ENCODE measurements at regions not wholly inside any gene's neighbourhood (a gene's known extent, or its start where the extent isn't known, plus 50 kb on each side); places are given as distances from the start of the nearest gene placed in this dataset.

- CTCF ChIA-PET (ENCODE audit: partially characterized antibody), result no interaction called here
- no peak for DNase-seq
- Histone ChIP-seq H3K4me3 (ENCODE audit: low read length in 2 of 2) (no peak overlapping the region), H3K36me3 (ENCODE audit: insufficient read depth, low read length) (no peaks in the 10 kb centered on the region), H3K27me3 (ENCODE audit: insufficient read depth, low read length) (no peaks in the 10 kb centered on the region), H3K27ac (ENCODE audit: low read depth, low read length) (no peak overlapping the region), H3K4me1 (ENCODE audit: insufficient read depth, low read length) (no peaks in the 10 kb centered on the region), H3K9me3 (ENCODE audit: control insufficient read depth in 1 of 2, low read length in 2 of 2) (no peaks in the 10 kb centered on the region)
- Mint-ChIP-seq H3K4me3 (no peak overlapping the region), H3K27ac (no peak overlapping the region), H3K9me3 (no peaks in the 10 kb centered on the region), H3K4me1 (no peaks in the 10 kb centered on the region), H3K27me3 (peaks cover 9 to 17% of the 10 kb centered on the region in 2 donors), H3K36me3 (no peaks in the 10 kb centered on the region)
- intact Hi-C loops (cut with micrococcal nuclease), result no loop called here
- POLR2A ChIA-PET (ENCODE audit: partially characterized antibody), result no interaction called here
Measured at GRCh38 chr5:1963941-1964451, 81.3 kb upstream of the IRX4 start.

GRCh38 chr5:1963358-1963757 lies 80.6 kb upstream of the IRX4 start:
- H3K27ac Mint-ChIP-seq, result no peak overlapping the region

DNA sequence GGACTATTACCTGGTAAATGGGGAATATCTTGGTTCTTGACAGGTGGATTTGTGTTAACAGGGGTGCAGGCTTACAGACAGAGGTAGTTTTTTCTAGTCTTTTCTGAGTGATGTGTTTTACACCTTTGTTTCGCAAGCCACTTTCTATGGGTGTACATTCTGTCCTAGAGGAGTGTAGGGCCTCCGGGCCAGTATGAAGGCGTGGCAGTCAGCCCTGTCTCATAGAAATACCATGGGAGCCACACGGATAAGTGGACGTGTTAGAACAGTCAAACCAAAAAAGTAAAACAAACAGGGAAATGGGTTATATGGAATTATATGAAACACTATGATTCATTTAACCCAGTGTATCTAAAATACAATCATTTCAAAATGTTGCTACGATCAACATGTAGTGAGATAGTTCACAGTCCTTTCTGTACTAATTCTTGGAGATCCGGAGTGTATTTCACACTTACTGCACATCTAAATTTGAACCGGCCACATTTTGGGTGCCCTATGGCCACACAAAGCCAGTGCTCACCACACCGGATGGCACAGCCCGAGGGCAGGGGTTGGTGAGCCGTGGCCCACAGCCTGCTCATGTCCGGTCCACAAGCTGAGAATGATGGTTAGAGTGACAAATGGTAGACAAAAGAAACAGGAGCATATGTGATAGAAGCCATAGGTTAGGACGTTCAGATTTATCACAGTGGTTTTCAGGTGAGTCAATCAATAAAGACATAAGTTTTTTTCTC lies 80.1 kb upstream of the IRX4 start:
- Histone ChIP-seq H3K9me3 (ENCODE audit: control insufficient read depth in 1 of 2, low read length in 2 of 2) (no peaks in the 10 kb centered on the region), H3K27ac (ENCODE audit: low read depth, low read length) (no peak overlapping the region), H3K4me1 (ENCODE audit: insufficient read depth, low read length) (no peaks in the 10 kb centered on the region), H3K36me3 (ENCODE audit: insufficient read depth, low read length) (no peaks in the 10 kb centered on the region), H3K4me3 (ENCODE audit: low read length in 2 of 2) (no peak overlapping the region), H3K27me3 (ENCODE audit: insufficient read depth, low read length) (no peaks in the 10 kb centered on the region)
- Mint-ChIP-seq H3K36me3 (no peaks in the 10 kb centered on the region), H3K27me3 (peaks cover 9 to 20% of the 10 kb centered on the region in 2 donors), H3K27ac (no peak overlapping the region), H3K9me3 (no peaks in the 10 kb centered on the region), H3K4me1 (no peaks in the 10 kb centered on the region), H3K4me3 (no peak overlapping the region)
- CTCF ChIA-PET (ENCODE audit: partially characterized antibody), result no interaction called here
- DNase-seq, result no peak
- intact Hi-C loops (cut with micrococcal nuclease), result no loop called here
- POLR2A ChIA-PET (ENCODE audit: partially characterized antibody), result no interaction called here

More at GRCh38 chr5:1963358-1963757, 80.6 kb upstream of the IRX4 start:
- no peak overlapping the region for H3K4me3 Mint-ChIP-seq
- DNase-seq, result no peak
- no peaks in the 10 kb centered on the region for H3K4me1 ChIP-seq (ENCODE audit: insufficient read depth, low read length)
- no peaks in the 10 kb centered on the region for H3K9me3 ChIP-seq (ENCODE audit: control insufficient read depth in 1 of 2, low read length in 2 of 2)
- H3K9me3 Mint-ChIP-seq, result no peaks in the 10 kb centered on the region
- H3K27me3 ChIP-seq (ENCODE audit: insufficient read depth, low read length), result no peaks in the 10 kb centered on the region
- no peaks in the 10 kb centered on the region for H3K4me1 Mint-ChIP-seq
- ChIA-PET POLR2A (ENCODE audit: partially characterized antibody) (no interaction called here), CTCF (ENCODE audit: partially characterized antibody) (no interaction called here)
- H3K4me3 ChIP-seq (ENCODE audit: low read length in 2 of 2), result no peak overlapping the region
- H3K27ac ChIP-seq (ENCODE audit: low read depth, low read length), result no peak overlapping the region
- intact Hi-C loops (cut with micrococcal nuclease), result no loop called here
- H3K36me3 ChIP-seq (ENCODE audit: insufficient read depth, low read length), result no peaks in the 10 kb centered on the region
- H3K27me3 Mint-ChIP-seq, result peaks cover 9 to 19% of the 10 kb centered on the region in 2 donors
- H3K36me3 Mint-ChIP-seq, result no peaks in the 10 kb centered on the region

DNA sequence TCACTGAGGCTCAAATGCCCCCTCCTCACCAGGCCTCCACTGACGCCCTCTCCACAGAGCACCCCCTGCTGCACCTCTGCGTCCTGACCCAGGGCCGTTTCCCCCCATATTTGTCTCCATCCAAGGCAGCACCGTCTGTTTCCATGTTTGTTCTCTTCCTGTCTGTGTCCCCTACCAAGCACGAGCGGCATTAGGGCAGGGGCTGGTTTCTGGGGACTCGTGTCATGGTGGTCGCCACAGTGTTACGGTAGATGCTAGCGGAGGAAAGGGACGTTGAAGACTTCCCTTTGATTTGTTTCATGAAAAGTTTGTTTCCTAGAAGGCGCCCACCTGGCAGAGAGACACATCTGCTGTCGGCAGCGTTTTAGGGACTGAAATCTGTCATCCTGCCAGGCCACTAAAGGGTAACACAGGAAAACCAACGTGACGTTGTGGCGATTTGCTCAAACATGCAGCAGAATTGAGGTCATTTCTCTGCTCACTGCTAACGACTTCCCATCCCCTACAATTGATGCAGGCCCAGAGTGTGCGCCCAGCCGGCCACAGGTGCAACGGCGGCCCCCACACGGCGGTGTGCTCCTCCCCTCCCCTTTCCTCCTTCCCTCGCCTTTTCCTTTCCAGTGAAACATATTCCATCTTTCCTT lies 79.3 kb upstream of the IRX4 start:
- Histone ChIP-seq H3K4me3 (ENCODE audit: low read length in 2 of 2) (no peak overlapping the region), H3K36me3 (ENCODE audit: insufficient read depth, low read length) (no peaks in the 10 kb centered on the region), H3K4me1 (ENCODE audit: insufficient read depth, low read length) (no peaks in the 10 kb centered on the region), H3K27me3 (ENCODE audit: insufficient read depth, low read length) (no peaks in the 10 kb centered on the region), H3K27ac (ENCODE audit: low read depth, low read length) (no peak overlapping the region), H3K9me3 (ENCODE audit: control insufficient read depth in 1 of 2, low read length in 2 of 2) (no peaks in the 10 kb centered on the region)
- H3K27me3 Mint-ChIP-seq, result peaks cover 8 to 24% of the 10 kb centered on the region in 2 donors
- CTCF ChIA-PET (ENCODE audit: partially characterized antibody), result no interaction called here
- H3K36me3 Mint-ChIP-seq, result no peaks in the 10 kb centered on the region
- peak overlapping the region in 1 of 7 donors; percentile 62 for H3K27ac Mint-ChIP-seq
- no peak overlapping the region for H3K4me3 Mint-ChIP-seq
- DNase-seq, result no peak
- intact Hi-C loops (cut with micrococcal nuclease), result no loop called here
- POLR2A ChIA-PET (ENCODE audit: partially characterized antibody), result no interaction called here
- no peaks in the 10 kb centered on the region for H3K9me3 Mint-ChIP-seq
- no peaks in the 10 kb centered on the region for H3K4me1 Mint-ChIP-seq

- no peaks in the 10 kb centered on the region for H3K36me3 Mint-ChIP-seq
- CTCF ChIA-PET (ENCODE audit: partially characterized antibody), result no interaction called here
- POLR2A ChIA-PET (ENCODE audit: partially characterized antibody), result no interaction called here
Measured at GRCh38 chr5:1961304-1961946, 78.7 kb upstream of the IRX4 start.

GRCh38 chr5:1960595-1961303 lies 78.0 kb upstream of the IRX4 start:
- CTCF ChIA-PET (ENCODE audit: partially characterized antibody), result no interaction called here
- no peaks in the 10 kb centered on the region for H3K9me3 Mint-ChIP-seq
- Histone ChIP-seq H3K36me3 (ENCODE audit: insufficient read depth, low read length) (no peaks in the 10 kb centered on the region), H3K27ac (ENCODE audit: low read depth, low read length) (no peak overlapping the region), H3K9me3 (ENCODE audit: control insufficient read depth in 1 of 2, low read length in 2 of 2) (no peaks in the 10 kb centered on the region), H3K4me1 (ENCODE audit: insufficient read depth, low read length) (no peaks in the 10 kb centered on the region), H3K27me3 (ENCODE audit: insufficient read depth, low read length) (no peaks in the 10 kb centered on the region), H3K4me3 (ENCODE audit: low read length in 2 of 2) (no peak overlapping the region)
- intact Hi-C loops (cut with micrococcal nuclease), result no loop called here
- H3K27ac Mint-ChIP-seq, result no peak overlapping the region
- H3K27me3 Mint-ChIP-seq, result peaks cover 3 to 23% of the 10 kb centered on the region in 2 donors
- H3K4me3 Mint-ChIP-seq, result no peak overlapping the region
- no peaks in the 10 kb centered on the region for H3K36me3 Mint-ChIP-seq
- DNase-seq, result no peak
- POLR2A ChIA-PET (ENCODE audit: partially characterized antibody), result no interaction called here
- no peaks in the 10 kb centered on the region for H3K4me1 Mint-ChIP-seq

More at GRCh38 chr5:1961304-1961946, 78.7 kb upstream of the IRX4 start:
- no peaks in the 10 kb centered on the region for H3K9me3 Mint-ChIP-seq
- H3K4me3 Mint-ChIP-seq, result no peak overlapping the region
- Histone ChIP-seq H3K27me3 (ENCODE audit: insufficient read depth, low read length) (no peaks in the 10 kb centered on the region), H3K36me3 (ENCODE audit: insufficient read depth, low read length) (no peaks in the 10 kb centered on the region), H3K4me1 (ENCODE audit: insufficient read depth, low read length) (no peaks in the 10 kb centered on the region), H3K4me3 (ENCODE audit: low read length in 2 of 2) (no peak overlapping the region), H3K27ac (ENCODE audit: low read depth, low read length) (no peak overlapping the region), H3K9me3 (ENCODE audit: control insufficient read depth in 1 of 2, low read length in 2 of 2) (no peaks in the 10 kb centered on the region)
- peaks cover 6 to 24% of the 10 kb centered on the region in 2 donors for H3K27me3 Mint-ChIP-seq
- no peaks in the 10 kb centered on the region for H3K4me1 Mint-ChIP-seq
- H3K27ac Mint-ChIP-seq, result no peak overlapping the region
- no peak for DNase-seq
- intact Hi-C loops (cut with micrococcal nuclease), result no loop called here

Data from CD4-positive, alpha-beta memory T cell (primary cell).